Non-pigmented ciliary epithelial cell (primary cell): ENCODE measurements at regions not wholly inside any gene's neighbourhood (a gene's known extent, or its start where the extent isn't known, plus 50 kb on each side); places are given as distances from the start of the nearest gene placed in this dataset.

Experiments
- DNase-seq: peaks from one replicate; pipeline ENCODE4 v3.0.0-alpha.2; 2010; ENCODE audit warnings: low read depth

DNA sequence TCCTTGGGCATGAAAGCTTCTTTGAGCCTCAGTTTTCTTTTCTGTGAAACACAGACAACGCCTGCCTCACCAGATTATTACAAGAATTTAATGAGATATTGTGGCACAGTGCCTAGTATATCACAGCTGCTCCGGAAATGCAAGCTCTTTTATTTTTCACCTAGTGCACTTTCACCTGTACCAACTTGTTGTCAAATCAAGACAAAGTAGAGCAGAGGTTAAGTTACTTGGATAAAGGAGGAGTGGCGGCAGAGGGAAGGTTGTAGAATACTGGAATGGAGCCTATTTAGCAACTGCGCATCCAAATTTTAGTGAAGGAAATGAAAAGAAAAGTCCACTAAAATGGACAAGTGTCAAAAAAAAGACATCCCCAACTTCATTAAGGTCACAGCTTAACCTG is 54.9 kb upstream of the RHOBTB1 start:
- no peak for DNase-seq

GRCh38 chr10:60994128-60994527 is 50.1 kb upstream of the RHOBTB1 start:
- DNase-seq, result no peak
